NCI-H2029 (cell line): ENCODE measurements at regions not wholly inside any gene's neighbourhood (a gene's known extent, or its start where the extent isn't known, plus 50 kb on each side); places are given as distances from the start of the nearest gene placed in this dataset.
"Not testable (repeated sequence)": the region's sequence is repeated elsewhere in the genome, so short reads cannot be mapped to it uniquely, and the experiment has no call there.

Experiments
- DNase-seq: peaks from one replicate; lab custom pipeline; 2025; lab: John Stamatoyannopoulos, UW

DNA sequence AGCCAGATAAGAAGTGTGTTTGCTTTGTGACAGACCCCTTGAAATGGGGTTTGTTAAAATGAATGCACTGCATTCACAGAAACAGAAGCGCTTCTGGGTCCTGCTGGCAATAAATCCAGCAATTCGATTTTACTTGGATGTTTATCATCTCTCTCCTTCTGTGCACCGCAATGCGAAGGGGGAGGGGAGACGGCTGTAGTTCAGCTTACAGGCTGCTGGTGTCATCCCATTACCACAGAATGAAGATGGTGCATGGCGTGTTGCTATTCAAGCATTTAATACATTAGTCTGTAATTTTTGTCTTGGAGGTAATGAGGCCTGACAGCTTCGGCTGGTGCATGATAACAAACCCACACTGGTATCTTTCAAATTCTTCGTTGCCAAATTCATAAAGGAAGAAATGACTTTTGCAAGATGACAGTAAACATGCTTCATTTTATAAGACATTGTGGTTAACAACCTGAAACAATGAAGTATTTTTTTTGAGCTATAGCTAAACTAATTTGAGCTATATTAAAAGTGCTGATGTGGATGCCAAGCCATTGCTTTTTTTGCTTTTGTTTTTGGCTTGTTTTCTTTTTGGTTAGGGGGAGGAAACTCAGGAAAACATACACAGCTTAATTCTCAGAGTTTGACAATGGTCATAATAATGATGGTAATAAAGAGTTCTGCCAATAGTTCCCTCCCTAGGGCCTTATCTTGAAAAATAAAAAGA, 418.3 kb downstream of the OTOL1 start:
- no peak for DNase-seq

DNA sequence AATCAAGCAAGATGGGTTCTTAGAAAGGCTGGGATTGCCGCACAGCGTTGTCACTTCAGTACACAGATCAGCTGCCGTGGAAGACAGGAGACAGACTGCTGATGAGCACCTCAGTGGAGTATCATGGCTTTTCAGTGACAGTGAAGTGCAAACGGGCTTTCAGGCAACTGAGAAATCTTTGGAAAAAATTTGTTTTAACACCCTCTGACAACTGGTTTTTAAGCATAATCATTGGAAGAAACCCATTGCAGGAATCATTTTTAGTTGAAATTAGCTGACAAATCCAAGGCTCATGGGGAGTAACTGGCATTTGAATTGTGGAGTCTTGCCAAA, 418.8 kb downstream of the OTOL1 start:
- no peak for DNase-seq

DNA sequence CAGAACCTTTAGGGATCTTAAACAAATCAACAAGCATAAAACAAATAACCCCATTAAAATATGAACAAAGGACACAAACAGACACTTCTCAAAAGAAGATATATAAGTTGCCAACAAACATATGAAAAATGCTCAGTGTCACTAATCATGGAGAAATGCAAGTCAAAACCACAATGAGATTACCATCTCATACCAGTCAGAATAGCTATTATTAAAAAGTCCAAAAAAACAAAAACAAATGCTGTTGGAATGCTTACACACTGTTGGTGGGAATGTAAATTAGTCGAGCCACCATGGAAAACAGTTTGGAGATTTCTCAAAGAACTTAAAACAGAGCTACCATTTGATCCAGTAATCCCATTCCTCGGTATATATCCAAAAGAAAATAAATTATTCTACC, 423.6 kb downstream of the OTOL1 start:
- DNase-seq: no peak

DNA sequence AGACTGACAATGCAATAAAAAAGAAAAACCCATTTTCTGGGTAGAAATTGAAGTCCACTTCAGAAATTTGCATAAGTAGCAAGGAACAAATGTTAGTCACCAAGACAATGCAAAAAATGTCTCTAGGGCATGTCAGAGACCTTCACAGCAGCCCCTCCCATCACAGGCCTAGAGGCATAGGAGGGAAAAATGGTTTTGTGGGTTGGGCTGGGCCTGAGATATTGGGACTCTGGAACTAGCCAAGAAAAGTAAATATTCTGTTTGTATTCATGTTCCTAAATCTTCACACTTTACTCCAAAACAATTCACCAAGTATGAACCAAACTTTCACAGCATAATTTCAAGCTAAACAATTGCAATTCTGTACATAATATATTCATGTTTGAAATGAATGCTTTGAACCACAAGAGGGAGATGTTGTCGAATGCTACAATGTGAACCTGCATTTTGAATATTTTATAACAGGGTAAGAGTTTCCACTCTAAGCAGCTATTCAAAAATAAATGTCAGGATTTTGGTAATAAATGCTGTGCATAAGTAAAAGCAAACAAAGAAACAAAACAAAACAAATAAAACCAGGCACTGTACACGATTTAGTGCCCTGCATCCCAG, 429.2 kb downstream of the OTOL1 start:
- no peak for DNase-seq

DNA sequence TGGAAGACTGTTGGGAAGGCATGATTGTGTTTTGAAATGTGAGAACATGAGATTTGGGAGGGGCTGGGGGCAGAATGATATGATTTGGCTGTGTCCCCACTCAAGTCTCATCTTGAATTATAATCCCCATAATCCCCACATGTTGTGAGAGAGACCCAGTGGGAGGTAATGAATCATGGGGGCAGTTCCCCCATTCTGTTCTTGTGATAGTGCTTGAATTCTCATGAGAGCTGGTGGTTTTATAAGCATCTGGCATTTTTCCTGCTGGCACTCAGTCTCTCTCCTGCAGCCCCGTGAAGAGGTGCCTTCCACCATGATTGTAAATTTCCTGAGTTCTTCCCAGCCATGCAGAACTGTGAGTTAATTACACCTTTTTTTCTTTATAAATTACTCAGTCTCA, 430.5 kb downstream of the OTOL1 start:
- DNase-seq: no peak

DNA sequence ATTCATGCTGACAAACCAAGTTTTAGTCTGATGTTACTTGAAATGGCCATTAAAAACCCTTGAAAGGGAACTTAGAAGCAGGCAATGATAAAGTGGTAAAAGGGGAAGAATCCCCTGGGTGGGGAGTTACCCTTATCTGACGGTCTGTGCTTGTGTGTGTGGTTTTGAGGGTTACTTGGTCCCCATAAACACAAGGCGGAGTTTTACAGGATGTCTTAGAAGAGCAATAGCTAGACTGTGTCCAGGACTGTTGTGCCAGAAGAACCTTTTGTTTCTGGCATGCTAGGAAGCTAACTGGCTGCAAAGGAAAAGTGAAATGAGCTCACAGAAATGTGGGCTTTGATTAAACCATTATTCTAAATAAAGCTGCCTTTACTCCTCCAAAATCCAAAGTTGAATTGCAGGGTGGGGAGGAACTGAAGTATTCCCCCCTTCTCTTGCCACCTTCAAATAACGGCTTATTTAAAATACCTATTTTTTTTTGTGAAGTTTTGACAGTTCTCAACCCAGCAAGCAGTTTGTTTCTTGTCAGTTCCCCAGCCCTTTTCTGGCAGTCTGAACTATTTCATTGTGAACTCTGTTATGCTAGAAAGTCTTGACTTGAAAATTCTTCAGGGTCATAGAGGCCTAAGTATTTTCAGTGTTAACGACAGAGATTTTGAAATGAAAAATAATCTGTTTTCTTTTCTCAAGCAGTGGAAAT, 443.5 kb downstream of the OTOL1 start:
- no peak for DNase-seq

DNA sequence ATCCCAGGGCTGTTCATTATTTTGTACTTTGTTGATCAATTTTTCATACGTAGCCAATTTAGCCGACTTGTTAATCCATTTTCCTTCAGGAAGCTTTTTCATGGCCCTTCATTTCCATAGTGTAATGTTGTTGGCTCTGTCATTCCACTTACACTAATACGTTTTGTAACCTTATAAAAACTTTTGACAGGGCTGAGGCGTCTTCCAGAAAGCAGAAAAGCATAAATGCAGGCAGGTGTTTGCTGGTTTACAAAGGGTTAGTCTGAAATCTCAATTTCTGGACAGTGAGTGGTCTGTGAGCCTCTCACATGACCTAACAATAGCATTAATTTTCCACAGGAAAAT, 444.0 kb downstream of the OTOL1 start:
- no peak for DNase-seq

DNA sequence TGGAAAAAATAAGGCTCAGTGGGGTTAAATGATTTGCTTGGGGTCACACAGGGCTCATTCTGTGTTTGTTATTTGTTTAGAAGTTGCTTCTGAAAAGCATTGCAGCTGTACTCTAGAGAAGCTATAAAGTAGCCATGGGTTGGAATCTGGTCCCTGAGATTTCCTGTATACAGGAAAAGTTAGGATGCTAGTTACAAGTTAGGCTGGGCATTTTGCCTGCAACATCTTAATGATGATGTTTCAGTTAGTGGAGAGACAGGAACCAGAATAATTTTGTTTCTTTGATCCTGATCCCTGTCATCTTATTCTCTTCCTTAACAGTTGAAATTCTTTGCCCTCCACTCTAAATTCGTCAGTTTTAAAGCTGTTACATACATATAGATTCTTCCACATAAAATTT, 445.3 kb downstream of the OTOL1 start:
- DNase-seq: no peak

DNA sequence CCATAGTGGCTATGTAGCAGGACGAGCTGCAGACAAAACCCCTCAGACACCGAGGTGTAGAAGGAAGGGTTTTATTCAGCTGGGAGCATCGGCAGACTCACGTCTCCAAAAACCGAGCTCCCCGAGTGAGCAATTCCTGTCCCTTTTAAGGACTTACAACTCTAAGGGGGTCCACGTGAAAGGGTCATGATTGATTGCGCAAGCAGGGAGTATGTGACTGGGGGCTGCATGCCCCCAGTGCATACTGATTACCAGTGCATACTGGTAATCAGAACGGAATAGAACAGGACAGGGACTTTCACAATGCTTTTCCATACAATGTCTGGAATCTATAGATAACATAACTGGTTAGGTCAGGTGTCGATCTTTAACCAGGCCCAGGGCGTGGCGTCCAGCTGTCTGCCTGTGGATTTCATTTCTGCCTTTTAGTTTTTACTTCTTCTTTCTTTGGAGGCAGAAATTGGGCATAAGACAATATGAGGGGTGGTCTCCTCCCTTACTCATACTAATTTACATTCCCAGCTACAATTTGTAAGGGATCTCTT, 447.3 kb downstream of the OTOL1 start:
- DNase-seq: not testable (repeated sequence)

DNA sequence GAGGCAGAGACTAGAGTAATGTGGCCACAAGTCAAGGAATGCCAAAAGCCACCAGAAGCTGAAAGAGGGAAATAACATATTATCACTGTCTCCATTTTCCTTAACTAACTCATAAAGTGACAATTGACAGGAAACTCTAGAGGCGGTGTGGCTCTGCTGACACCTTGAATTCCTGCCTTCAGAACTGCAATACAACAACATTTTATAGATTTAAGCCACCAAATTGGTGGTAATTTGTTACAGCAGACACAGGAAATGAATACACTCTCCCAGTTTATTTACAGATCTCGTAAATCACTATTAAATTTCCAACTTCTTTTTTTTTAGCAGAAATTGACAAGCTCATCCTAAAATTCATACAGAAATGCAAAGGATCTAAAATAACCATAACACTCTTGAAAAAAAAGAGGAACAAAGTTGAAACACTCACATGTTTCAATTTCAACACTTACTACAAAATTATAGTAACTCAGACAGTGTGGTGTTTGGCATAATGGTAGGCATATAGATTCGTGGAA, 449.9 kb downstream of the OTOL1 start:
- no peak for DNase-seq

DNA sequence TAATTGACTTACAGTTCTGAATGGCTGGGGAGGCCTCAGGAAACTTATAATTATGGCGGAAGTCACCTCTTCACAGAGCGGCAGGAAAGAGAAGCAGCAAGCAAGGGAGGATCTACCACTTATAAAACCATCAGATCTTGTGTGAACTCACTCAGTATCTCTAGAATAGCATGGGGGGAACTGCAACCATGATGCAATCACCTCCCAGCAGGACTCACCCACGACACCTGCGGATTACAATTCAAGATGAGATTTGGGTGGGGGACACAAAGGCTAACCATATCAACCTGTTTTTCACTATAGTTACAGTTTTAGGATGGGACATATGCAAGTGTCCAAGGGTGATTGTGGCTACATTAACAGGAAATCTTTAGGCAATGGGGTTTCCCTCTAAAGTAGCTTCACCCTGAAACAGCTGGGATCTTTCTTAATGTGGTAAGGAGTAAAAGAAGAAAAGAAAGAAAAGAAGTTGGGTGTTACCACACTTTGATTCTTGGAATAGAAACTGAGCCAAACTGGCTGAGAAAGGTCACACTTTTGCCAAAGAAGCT, 453.8 kb downstream of the OTOL1 start:
- no peak for DNase-seq

DNA sequence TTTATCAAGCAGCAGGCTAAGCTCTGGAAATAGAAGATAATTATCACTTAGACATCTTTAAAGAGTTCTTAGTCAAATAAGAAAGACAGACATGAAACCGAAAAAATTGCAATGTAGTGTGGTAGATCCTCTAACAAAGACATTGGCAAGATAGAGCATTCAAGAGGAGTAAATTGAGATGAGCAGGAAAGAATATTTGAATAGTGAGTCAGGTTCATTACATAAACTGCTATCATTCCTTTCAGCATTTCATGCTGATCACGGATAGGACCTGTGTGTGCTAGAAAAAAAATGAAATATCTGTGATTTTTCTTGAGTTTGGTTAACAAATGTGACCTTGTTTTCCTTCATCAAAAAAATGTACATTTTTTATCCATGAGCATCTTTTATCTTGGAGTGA, 460.9 kb downstream of the OTOL1 start:
- DNase-seq: no peak

DNA sequence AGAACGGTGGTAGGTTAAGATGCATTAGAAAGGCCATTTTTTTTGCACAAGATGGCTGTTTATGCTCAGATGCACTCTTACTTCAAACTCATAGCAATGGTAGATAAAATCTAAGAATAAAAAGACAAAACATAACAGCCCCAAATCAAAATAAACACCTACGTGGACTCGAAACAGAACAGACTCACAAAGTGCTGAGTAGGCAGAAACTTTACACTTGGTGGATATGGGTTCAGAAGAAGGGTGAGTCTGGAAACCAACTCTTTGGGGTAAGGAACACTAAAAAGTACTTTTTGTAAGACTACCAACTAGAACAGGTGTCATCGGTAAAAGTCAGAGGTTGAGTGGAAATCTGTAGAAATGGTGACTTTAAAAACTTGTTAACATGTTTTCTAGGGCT, 468.2 kb downstream of the OTOL1 start:
- no peak for DNase-seq

DNA sequence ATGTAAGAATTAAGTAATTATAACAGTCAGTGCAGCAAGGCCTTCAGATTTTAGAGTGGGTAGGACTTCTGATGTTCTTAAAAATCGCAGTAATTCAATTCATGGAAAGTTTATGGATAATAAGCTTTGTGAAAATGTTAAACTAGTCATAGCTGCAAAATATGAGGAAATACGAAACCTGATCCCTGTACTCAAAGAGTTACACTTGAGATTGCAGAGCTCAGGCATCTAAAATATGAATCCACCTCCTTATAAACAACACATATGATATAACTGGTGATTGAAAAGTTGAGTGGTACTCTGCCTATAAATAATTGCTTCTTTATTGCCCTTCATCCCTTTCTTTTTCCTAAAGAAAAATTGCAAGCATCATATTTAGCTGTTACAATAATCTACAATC, 473.3 kb downstream of the OTOL1 start:
- DNase-seq: no peak

DNA sequence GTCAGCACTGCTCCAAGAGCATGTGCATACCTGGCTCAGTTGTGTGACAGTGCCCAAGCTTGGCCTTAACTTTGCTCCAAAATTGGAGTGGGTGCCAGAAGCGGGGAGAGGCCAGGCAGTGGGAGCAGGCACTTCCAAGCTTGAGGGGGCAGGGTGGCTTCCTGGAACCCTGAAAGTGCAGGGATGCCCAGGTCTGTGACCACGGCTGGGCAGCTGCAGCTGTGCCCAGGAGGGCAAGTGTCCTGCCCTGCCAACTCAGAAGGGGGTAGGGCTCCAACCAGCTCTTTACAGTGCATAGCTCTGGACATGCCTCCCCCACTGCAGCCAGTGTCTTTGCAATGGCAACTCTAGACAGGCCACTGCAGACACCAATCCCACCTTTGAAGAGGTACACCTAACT, 478.6 kb downstream of the OTOL1 start:
- no peak for DNase-seq

DNA sequence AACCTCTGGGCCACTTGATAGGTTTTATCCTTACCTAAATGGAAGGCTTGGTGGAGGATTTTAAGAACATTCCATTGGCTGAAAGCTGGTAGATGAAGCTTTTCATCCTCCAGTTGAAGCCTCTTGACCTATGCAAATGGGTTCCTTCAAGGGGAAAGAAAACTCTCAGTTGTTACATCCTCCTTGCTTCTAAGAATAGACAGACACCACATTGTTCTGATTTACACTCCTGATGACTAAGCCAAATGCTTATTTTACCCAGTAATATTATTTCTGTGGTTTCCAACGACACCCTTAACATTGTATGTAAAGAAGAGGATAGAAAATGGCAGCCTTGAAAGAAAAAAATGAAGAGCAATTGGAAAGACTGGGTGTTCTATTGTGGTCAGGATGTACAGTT, 480.5 kb downstream of the OTOL1 start:
- DNase-seq: no peak

DNA sequence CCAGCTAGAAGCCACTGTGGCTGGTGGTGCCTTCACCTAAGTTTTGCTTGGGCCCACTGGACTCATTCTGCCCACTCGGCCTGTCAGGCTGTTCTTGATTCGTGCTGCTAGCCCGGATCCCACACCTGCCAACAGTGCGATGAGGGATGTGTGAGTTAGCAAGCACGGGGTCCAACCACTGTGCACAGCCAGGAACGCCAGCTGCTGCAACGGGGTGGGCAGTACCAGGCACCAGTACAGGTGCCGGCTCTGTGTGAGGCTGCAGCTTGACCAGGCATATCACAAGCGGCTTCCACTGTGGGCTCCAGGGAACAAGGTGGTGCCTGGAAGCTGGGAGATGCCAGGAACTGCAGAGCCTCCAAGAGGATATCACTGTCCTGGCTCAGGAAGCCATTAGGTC, 481.2 kb downstream of the OTOL1 start:
- no peak for DNase-seq

DNA sequence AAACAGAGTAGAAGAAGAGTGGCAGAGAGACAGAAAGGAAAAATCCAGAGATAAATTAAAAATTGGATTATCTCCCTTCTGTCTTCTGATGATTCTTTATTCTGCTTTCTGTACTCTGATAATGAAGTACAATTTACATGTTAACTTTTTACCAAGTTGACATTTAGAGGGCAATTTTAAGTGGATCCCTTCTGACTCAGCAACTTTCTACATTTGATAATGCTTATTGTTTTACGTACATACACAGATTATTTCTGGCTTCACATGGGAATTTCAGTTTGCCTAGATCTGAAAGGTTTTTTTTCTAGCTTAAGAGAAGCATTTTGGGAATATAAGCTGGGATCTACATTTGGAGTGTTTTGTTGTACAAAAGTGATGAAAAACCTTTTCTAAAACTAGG, 491.3 kb downstream of the OTOL1 start:
- DNase-seq: no peak

DNA sequence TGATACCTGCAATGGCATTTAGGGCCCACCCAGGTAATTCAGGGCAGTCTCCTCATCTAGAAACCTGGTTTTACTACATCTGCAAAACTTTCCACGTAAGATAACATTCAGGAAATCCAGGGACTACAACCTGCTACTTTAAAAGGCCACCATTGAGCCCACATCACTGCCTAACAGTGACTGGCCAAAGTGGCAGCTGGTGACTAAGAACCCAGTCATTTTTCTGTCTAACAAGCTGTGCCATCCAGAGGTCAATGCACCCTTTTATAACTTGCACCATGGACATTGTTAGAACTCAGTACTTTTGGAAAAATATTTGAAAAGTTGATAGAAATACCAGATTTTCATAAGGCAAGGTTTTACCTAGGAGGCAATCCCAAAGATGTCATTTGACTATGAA, 492.4 kb downstream of the OTOL1 start:
- no peak for DNase-seq

DNA sequence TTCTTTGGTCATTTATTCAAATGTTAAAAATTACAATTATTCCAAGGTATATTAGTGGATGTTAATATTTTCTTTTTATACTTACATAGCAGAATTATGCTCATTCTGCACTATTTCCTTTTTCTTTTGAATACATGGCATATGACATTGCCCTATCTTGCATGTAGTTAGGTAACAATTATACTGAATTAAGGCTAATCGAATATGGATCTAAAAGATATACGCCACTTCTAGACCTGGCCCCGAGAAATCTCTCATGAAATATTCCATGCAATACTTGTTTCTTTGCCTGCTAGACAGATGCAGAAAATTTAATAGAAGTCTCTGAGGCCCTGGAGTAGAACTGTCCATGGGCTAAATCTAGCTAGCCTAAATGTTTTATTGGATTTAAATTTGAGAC, 493.4 kb downstream of the OTOL1 start:
- no peak for DNase-seq

DNA sequence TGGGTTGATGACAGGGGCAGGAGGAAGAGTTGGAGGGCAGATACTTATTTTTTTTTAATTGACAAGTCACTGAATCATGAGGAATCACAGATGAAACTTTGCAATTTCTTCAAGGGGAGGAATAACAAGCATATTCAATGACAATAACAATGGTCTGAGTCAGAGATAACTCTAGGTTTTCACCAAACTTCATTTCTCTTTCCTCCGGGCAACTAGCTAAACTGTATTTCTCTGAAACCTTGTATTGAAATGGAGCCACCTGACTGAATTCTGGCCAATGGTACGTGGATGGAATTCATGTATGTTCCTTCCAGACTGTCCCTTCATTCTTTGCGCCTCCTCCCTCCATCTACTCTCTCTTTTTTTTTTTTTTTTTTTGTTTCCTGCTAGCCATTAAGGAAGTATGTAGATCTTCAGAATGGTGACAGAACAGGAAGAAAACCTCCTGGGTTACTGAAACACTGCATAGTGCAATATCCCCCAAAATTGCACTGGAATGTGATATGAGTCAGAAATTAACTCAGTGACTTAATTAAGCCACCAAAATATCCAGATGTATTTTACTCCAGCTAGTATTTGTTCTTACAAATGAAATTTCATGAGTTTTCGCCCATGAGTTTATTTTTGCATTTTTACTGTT, 495.4 kb downstream of the OTOL1 start:
- DNase-seq: no peak

DNA sequence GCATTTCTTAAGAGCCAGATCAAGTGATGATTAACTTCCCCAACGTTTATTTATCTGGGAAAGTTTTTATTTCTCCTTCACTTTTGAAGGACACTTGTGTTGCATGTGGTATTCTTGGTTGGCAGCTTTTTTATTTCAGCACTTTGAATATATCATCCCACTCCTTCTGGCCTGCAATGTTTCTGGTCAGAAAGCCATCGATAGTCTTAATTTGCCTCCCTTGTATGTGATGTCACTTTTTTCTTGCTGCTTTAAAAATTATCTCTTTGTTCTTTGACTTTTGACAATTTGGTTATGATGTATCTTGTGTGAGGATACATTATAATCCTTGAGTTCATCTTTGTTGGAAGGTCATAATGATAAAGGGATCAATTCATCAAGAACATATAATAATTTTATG, 503.2 kb downstream of the OTOL1 start:
- no peak for DNase-seq

DNA sequence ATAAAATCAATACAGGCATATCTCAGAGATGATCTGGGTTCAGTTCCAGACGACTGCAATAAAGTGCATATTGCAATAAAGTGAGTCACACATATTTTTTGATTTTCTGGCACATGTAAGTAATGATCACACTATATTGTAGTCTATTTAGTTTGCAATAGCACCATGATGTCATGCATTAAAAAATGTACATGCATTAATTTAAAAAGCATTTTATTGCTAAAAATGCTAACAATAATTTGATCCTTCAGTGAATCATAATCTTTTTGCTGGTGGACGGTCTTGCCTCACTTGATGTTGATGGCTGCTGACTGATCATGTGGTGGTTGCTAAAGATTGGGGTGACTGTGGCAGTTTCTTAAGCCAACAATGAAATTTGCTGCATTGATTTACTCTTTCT, 511.1 kb downstream of the OTOL1 start:
- no peak for DNase-seq
